ENCODE measurements at regions not wholly inside any gene's neighbourhood (a gene's known extent, or its start where the extent isn't known, plus 50 kb on each side); places are given as distances from the start of the nearest gene placed in this dataset.
"Not testable (repeated sequence)": the region's sequence is repeated elsewhere in the genome, so short reads cannot be mapped to it uniquely, and the experiment has no call there.

DNA sequence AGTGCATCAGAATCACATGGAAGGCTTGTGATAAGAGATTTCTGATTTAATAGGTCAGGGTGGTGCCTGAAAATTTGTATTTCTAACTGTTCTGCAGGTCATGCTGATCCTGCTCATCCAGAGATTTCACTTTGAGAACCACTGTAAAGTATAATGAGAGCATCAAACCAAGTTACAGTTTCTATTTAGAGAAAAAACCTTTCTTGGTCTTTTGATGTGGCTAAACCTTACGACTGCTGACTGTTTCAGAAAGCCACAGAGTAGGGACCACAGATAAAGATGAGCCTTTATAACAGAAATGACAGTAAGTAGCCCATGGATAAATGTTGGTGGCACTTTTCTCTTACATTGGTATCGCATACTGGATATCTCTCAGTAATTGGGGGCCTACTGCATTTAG is 109.4 kb upstream of the FANCL start:
- no peak for DNase-seq

DNA sequence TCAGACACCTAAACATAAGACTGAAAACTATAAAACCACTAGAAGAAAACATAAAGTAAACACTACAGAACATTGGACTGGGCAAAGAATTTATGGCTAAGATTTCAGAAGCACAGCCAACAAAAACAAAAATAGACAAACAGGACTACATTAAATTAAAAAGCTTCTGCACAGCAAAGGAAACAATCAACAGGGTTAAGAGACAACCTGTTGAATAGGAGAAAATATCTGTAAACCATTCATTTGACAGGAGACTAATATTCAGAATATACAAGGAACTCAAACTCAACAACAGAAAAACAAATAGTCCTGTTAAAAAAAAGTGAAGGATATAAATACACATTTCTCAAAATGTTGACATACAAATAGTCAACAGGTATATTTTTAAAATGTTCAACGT is 106.7 kb upstream of the FANCL start:
- no peak for DNase-seq

DNA sequence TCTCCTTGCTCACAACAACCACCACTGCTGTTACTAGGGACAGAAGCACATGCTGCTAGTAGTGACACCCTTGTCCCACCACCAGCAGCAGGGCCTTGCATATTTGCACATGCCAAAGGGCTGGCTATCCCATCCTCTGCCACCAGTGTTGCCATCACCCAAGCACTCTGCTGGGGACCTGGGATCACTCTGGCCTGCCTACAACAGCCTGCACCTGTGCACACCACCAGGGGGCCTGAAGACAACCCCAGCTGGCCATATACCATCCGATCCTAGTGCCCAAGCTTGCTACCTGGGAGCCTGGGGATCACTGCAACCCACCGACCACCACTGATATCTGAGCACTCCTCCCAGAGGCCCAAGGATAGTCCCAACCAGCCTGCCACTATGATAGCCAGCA is 99.9 kb upstream of the FANCL start:
- DNase-seq = no peak

DNA sequence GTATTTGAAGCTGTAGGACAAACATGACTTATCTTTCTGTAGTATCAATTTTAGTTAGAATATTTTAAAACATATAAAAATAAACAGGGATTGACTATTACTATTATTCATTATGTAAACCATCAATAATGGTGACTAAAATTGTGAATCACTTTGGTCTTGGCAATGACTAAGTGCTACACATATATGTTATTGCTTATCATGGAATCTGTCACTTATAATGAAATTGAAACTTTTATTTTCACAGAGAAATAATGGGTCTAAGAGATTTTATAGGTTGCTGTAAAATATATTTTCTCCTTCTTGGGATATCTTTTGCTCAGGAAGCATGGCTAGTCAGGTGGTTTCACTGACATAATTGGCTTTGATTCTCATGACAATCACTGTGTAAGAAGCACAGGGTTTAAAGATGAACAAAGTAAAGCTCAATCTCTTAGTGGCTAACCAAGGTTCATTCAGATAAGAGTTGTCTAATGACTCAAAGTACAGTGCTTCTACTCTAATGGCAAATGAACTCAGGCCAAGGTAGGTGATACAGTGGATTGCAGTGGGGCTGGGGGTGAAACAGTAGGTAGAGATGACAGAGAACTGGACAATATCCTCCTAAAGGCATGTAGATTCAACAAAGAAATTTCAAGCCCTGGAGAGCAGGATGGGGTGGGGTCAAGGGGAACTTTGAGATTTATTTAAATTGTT is 98.6 kb upstream of the FANCL start:
- no peak for DNase-seq

DNA sequence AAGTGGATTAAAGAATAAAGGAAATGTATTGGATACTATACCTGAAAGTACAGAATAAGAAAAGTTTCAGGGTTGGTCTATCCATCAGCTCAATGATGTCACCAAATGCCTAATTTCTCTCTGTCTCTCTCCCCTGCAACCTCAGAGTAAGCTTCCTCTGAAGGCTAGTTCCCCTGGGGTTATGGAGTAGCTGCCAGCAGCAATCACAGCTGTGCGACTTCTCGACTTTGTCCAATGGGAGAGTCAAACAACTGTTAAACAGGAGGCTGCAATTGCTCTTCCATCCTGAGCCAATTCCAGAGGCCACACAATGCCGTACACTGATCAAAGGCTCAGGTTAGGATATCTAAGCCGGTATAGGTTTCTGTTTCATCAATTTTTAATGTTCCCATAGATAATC is 95.3 kb upstream of the FANCL start:
- no peak for DNase-seq

DNA sequence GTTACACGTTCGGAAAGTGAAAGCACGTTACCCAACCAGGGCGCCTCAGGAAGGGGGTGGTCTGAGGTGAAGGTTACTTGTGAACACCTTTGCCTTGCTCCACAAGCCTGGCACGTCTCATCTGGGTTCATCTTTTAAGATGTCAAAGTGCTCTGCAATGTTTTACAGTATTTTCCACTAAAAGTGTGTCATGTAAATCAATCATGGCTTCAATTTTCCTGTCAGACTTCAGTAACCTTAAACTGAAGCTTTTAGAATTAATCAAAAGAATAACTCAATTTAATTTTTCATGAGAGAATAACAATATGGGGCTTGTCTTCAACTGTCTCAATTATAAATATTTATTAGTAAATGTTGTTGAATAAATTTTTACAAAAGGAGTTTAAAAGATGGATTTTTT is 93.3 kb upstream of the FANCL start:
- no peak for DNase-seq

DNA sequence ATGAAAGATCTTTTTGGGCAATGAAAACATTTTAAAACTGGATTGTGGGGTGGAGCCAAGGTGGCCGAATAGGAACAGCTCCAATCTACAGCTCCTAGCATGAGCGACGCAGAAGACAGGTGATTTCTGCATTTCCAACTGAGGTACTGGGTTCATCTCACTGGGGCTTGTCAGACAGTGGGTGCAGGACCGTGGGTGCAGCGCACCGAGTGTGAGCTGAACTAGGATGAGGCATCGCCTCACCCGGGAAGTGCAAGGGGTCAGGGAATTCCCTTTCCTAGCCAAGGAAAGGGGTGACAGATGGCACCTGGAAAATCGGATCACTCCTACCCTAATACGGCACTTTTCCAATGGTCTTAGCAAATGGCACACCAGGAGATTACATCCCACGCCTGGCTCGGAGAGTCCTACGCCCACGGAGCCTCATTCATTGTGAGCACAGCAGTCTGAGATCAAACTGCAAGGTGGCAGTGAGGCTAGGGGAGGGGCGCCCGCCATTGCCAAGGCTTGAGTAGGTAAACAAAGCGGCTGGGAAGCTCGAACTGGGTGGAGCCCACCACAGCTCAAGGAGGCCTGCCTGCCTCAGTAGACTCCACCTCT is 84.3 kb upstream of the FANCL start:
- not testable (repeated sequence) for DNase-seq

DNA sequence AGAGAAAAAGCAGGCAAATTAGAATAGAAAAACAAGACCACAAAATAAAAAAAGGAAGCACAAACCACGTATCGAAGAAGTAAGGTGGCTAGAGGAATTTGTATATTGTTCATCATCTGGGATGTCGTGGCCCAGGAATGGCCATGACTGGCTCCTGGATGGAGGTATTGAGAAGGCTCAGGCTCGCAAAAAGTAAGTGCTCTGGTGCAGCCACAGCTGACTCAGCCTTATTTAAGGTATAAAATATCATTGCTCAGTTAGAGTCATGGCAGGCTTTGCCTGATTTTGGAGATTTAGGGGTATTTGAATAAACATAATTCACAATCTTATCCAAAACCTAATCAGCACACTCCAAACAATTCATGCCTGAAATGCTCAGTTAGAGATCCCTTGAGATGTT is 78.4 kb upstream of the FANCL start:
- DNase-seq = no peak

DNA sequence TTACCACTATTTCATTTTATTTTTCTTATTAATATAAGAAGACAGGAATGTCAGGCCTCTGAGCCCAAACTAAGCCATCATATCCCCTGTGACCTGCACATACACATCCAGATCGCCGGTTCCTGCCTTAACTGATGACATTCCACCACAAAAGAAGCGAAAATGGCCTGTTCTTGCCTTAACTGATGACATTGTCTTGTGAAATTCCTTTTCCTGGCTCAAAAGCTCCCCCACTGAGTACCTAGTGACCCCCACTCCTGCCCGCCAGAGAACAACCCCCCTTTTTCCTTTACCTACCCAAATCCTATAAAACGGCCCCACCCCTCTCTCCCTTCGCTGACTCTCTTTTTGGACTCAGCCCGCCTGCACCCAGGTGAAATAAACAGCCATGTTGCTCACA is 77.8 kb upstream of the FANCL start:
- not testable (repeated sequence) for DNase-seq

DNA sequence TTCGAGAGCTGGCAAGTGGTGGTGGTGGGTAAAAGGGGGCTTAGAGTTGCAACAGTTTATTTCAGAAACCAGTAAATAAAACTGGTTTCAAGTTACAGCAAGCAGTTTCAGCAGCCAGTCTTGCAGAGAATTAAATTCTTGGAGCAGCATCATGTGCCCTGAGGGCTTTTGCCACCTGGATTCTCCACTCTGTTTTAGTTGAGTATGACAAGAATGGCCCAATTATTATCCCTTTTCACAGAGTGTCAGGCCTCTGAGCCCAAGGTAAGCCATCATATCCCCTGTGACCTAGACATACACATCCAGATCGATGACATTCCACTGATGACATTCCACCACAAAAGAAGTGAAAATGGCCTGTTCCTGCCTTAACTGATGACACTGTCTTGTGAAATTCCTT is 72.8 kb upstream of the FANCL start:
- no peak for DNase-seq

DNA sequence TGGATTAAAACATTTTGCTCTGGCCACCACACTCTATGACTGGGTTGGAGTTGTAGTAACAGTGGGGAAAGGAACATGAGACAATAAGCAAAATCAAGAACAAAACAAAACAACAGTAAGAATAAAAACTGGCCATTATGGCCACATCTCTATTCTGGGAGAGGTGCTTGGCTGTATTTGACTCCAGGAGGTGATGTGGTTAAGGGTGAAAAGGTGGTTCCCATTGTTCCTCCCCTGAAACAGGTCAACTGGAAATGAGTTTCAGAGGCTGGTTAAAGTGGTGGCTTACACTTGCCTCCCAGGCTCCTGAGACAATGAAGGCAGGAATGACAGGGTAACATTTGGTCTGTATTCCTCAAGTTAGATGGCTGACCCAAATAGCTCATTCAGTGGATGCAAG is 67.3 kb upstream of the FANCL start:
- no peak for DNase-seq

DNA sequence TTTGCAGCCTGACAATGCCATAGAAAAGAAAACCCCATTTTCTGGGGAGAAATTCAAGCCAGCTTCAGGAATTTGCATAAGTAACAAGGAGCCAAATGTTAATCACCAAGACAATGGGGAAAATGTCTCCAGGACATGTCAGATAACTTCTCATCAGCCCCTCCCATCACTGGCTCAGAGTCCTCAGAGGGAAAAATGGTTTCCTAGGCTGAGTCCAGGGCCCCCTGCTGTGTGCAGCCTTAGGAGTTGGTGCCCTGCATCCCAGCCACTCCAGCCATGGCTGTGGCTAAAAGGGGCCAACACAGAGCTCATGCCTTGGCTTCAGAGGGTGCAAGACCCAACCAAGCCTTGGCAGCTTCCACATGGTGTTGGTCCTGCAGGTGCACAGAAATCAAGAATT is 63.7 kb upstream of the FANCL start:
- DNase-seq = no peak

DNA sequence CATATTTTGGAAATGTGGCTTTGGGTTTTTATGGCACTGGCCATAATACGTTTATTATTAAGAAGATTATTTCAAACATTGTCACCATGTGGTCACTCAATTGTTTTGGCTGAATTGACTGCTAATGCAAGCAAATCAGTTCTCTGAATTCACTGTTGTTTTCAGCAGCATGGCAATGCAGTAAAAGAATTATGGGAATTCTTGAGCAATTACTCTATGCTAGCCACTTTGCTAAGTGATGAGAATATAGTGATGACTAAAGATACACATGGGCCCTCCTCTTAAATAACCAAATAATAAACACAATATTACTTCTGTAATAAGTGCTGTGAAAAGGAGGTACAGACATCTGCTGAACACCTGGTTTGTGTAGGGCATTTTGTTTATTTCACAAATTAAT is 58.0 kb upstream of the FANCL start:
- DNase-seq = no peak

DNA sequence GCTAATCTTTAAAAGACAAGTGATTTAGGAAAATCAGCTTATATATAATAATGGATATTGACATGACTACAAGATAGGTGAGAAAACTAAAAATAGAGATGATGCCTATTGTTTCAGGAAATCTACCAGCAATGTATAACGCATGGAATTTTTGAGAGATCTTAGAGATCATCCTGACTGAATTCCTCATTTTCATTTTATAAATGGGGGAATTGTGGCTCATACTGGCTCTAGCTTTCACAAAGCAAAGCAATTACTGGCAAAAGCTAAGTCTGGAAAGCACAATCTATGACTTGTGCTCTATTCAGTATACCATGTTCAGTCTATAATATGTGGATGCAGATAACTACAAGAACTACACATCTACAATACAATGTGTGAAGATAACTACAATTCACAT is 51.9 kb upstream of the FANCL start:
- DNase-seq = no peak

DNA sequence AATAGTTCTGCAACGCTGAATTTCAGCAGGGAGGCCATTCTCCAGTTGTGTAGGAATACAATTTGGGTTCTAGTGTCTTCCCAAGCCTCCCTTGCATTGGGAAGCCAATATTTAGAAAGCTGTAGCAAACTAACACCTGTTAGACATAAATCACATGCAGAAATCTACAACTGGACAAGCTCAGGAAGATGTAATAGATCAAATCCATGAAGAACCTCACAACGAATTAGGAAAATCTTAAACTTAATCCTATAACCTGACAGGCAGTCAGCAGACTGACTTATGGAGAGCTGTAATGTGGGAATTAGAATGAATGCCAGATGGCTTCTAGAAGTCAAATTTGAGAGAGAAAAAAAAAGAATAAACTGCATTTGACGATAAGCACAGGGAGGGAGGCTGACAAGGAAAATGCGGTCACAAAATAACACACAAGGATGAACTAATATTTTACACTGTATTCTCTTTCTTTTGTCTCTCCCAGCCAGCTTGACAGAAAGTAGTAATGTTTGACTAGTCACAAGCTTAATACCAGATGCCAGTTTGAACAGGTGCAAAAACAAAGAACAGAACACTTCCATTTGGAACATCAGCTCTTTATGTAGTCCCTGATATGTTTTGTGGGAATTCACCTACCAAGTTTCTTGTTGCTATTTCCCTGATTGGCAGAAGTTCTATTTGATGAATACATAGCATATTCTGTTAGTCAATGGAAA is 50.8 kb upstream of the FANCL start:
- no peak for DNase-seq
